IMR-90 (cell line): ENCODE measurements at regions not wholly inside any gene's neighbourhood (a gene's known extent, or its start where the extent isn't known, plus 50 kb on each side); places are given as distances from the start of the nearest gene placed in this dataset.

Source experiments
- ATAC-seq: fragments of 200-7000 bp; cut with Tn5 transposase; 2 replicates; pipeline ENCODE4 v1.9.1; 2020; ENCODE audit warnings: low read depth, mild to moderate bottlenecking, moderate library complexity
- BruUV-seq: library from RNA; stranded (reverse); fragments of 400-500 nt; replicated peaks from 2 replicates; lab custom pipeline; 2021; lab: Mats Ljungman, UMichigan
- CTCF ChIA-PET: fragments of 300-600 bp; formaldehyde crosslinking; extraction: SDS; loops from one replicate; lab custom pipeline; 2021; ENCODE audit warnings: antibody characterized with exemption; lab: Yijun Ruan, JAX
- POLR2A ChIA-PET: fragments of 300-600 bp; sonication (Branson Sonifier 250); formaldehyde crosslinking; loops from one replicate; lab custom pipeline; 2022; ENCODE audit warnings: antibody characterized with exemption; ENCODE audit not compliant: unreplicated experiment; lab: Charles Lee
- DNase-seq: peaks from one replicate; pipeline ENCODE4 v3.0.0; 2013
- H2AFZ ChIP-seq: replicated peaks from 2 replicates; pipeline ENCODE3; 2013; ENCODE audit warnings: low read length, mild to moderate bottlenecking; ENCODE audit not compliant: poor library complexity
- H2AK5ac ChIP-seq: 2 replicates; pipeline ENCODE4 v1.6.1; 2013; ENCODE audit warnings: low read depth, low read length, inconsistent platforms
- H2AK9ac ChIP-seq: replicated peaks from 2 replicates; pipeline ENCODE3; 2013; ENCODE audit warnings: mild to moderate bottlenecking, low read depth, low read length, moderate library complexity; ENCODE audit not compliant: poor library complexity
- H2BK120ac ChIP-seq: 2 replicates; pipeline ENCODE4 v1.6.1; 2013; ENCODE audit warnings: low read depth, low read length, inconsistent platforms
- H2BK15ac ChIP-seq: 3 replicates; pipeline ENCODE4 v1.6.1; 2013; ENCODE audit warnings: low read depth, low read length, inconsistent platforms
- H2BK20ac ChIP-seq: 2 replicates; pipeline ENCODE4 v1.6.1; 2013; ENCODE audit warnings: low read depth, mild to moderate bottlenecking, inconsistent platforms, low read length, moderate library complexity
- H2BK5ac ChIP-seq: 2 replicates; pipeline ENCODE4 v1.6.1; 2013; ENCODE audit warnings: mild to moderate bottlenecking, low read depth, low read length, inconsistent platforms; ENCODE audit not compliant: poor library complexity, severe bottlenecking
- H3K14ac ChIP-seq: replicated peaks from 2 replicates; pipeline ENCODE4 v1.6.1; 2013; ENCODE audit warnings: low read depth, low read length, inconsistent platforms
- H3K18ac ChIP-seq: 2 replicates; pipeline ENCODE4 v1.6.1; 2013; ENCODE audit warnings: low read depth, low read length, control low read depth
- H3K23ac ChIP-seq: 2 replicates; pipeline ENCODE4 v1.6.1; 2013; ENCODE audit warnings: low read depth, low read length, inconsistent platforms
- H3K27ac ChIP-seq: 2 replicates; pipeline ENCODE4 v1.5.1; 2013; ENCODE audit warnings: mild to moderate bottlenecking, control low read depth, low read length; ENCODE audit not compliant: insufficient read depth
- H3K27me3 ChIP-seq: 2 replicates; pipeline ENCODE4 v1.6.1; 2013; ENCODE audit warnings: low read length; ENCODE audit not compliant: control insufficient read depth, insufficient read depth
- H3K36me3 ChIP-seq: 2 replicates; pipeline ENCODE4 v1.6.1; 2013; ENCODE audit warnings: low read length, mixed read lengths; ENCODE audit not compliant: control insufficient read depth, insufficient read depth
- H3K4ac ChIP-seq: 2 replicates; pipeline ENCODE4 v1.6.1; 2013; ENCODE audit warnings: low read depth, low read length, inconsistent platforms
- H3K4me1 ChIP-seq: 2 replicates; pipeline ENCODE4 v1.6.1; 2013; ENCODE audit warnings: low read length, mixed read lengths; ENCODE audit not compliant: control insufficient read depth, insufficient read depth
- H3K4me2 ChIP-seq: 2 replicates; pipeline ENCODE4 v1.6.1; 2013; ENCODE audit warnings: low read depth, mild to moderate bottlenecking, control low read depth, low read length, moderate library complexity
- H3K4me3 ChIP-seq: 2 replicates; pipeline ENCODE4 v1.5.1; 2013; ENCODE audit warnings: low read depth, mild to moderate bottlenecking, control low read depth, low read length, moderate library complexity; ENCODE audit not compliant: insufficient read depth
- H3K56ac ChIP-seq: 2 replicates; pipeline ENCODE4 v1.6.1; 2013; ENCODE audit warnings: low read length, inconsistent platforms; ENCODE audit not compliant: insufficient read depth; ENCODE audit errors: extremely low read depth
- H3K79me1 ChIP-seq, 2 experiments: 2 replicates each; pipeline ENCODE4 v1.6.1; 2013; ENCODE audit warnings: low read length in 2 of 2, inconsistent platforms in 1 of 2, low read depth in 1 of 2
- H3K9ac ChIP-seq: 2 replicates; pipeline ENCODE4 v1.6.1; 2013; ENCODE audit warnings: low read depth, low read length, control low read depth
- H3K9me1 ChIP-seq: 2 replicates; pipeline ENCODE4 v1.6.1; 2013; ENCODE audit warnings: low read length, inconsistent platforms; ENCODE audit not compliant: insufficient read depth
- H3K9me3 ChIP-seq: 2 replicates; pipeline ENCODE4 v1.6.1; 2013; ENCODE audit warnings: low read length; ENCODE audit not compliant: control insufficient read depth, insufficient read depth
- H4K20me1 ChIP-seq: 2 replicates; pipeline ENCODE4 v1.6.1; 2013; ENCODE audit warnings: low read length, inconsistent platforms; ENCODE audit not compliant: insufficient read depth
- H4K5ac ChIP-seq: 2 replicates; pipeline ENCODE4 v1.6.1; 2013; ENCODE audit warnings: mild to moderate bottlenecking, low read depth, low read length, control low read depth
- H4K8ac ChIP-seq, 2 experiments: 2 replicates each; pipeline ENCODE4 v1.6.1; 2013; ENCODE audit warnings: low read depth in 2 of 2, low read length in 2 of 2, control low read depth in 1 of 2, inconsistent platforms in 1 of 2
- H4K91ac ChIP-seq: 2 replicates; pipeline ENCODE4 v1.6.1; 2013; ENCODE audit warnings: low read depth, low read length, inconsistent platforms; ENCODE audit not compliant: insufficient read depth
- WGBS, 2 experiments: methylation state at CpG; one replicate each; pipeline versions ENCODE4 v1.1.5 to v1.1.7; 2013; ENCODE audit warnings: missing lambda C conversion rate in 2 of 2; ENCODE audit not compliant: insufficient read length in 1 of 2; ENCODE audit errors: extremely low coverage in 2 of 2; 5-methylcytosine and 5-hydroxymethylcytosine counted together
- dilution Hi-C: fragments of 300-500 bp; cut with HindIII; formaldehyde crosslinking; loops from one replicate; pipeline ENCODE4 v1.14.3; 2018; ENCODE audit warnings: low sequenced_read_pairs; ENCODE audit not compliant: unreplicated experiment
- in situ Hi-C: fragments of 300-500 bp; cut with MboI; formaldehyde crosslinking; loops from 3 replicates; pipeline ENCODE4 v1.14.3; 2019; ENCODE audit warnings: low sequenced_read_pairs, inconsistent platforms, mixed read lengths
- intact Hi-C: fragments of 100-400 bp; cut with micrococcal nuclease; formaldehyde crosslinking; loops from 2 replicates; pipeline ENCODE4 v1.10.0; 2022
- TF ChIP-seq, protein P1 (sequence below): fragments of 150-350 bp; IDR thresholded peaks from 2 replicates; pipeline ENCODE4 v1.6.1; 2016; ENCODE audit warnings: low read depth, mild to moderate bottlenecking, low read length, moderate library complexity, borderline replicate concordance
- TF ChIP-seq, protein P2 (sequence below): conservative IDR thresholded peaks from 2 replicates; pipeline ENCODE4 v1.5.1; 2012; ENCODE audit warnings: mild to moderate bottlenecking, low read depth, low read length, improper control_type of control experiment

DNA sequence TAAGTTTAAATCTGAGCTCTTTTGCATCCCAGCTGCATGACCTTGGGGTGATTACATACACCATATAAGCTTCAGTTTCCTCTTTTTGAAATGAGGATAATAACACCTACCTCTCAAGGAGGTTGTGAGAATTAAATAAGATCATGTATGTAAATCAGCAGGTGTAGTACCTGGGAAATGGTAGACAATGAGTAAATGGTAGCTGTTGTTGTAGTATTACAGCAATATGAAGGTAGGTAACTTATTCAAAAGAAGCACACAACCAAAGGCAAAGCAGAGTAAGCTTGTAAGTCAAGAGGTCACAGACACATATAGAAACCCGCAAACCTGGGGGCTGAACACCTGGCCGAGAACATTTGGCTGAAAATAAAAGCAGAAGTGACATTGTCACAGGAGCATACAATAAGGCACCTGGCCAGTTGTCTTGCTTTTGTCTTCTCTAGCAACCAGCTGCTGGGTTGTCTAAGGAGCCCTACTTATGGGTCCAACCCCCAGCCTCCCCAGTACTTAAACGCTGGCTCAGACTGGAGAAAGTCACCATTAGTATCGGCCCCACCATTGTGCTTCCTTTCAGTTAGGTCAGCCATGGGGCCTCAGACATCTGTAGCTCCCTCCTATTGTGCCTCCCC lies 203.6 kb upstream of the MKLN1 start:
- no peak overlapping the region for H3K9ac ChIP-seq
- no peak overlapping the region for H4K91ac ChIP-seq
- no peak overlapping the region for H2BK5ac ChIP-seq
- H3K9me3 ChIP-seq = peaks cover 5% of the 10 kb centered on the region; the same call in 1 of the 2 replicates
- H2AK9ac ChIP-seq = no peak overlapping the region
- no peak overlapping the region for H3K14ac ChIP-seq
- intact Hi-C loops = no loop called here
- no peak overlapping the region for H4K5ac ChIP-seq
- H2AFZ ChIP-seq = no peak overlapping the region
- H2AK5ac ChIP-seq = no peak overlapping the region
- no peak overlapping the region for H3K27ac ChIP-seq
- H3K18ac ChIP-seq = no peak overlapping the region
- H2BK15ac ChIP-seq = no peak overlapping the region
- H3K4me3 ChIP-seq = no peak overlapping the region
- in situ Hi-C loops = no loop called here
- no peaks in the 10 kb centered on the region for H3K79me1 ChIP-seq
- BruUV-seq = no TSS peak
- no peak overlapping the region for H3K4ac ChIP-seq
- TF ChIP-seq, protein P1, sequence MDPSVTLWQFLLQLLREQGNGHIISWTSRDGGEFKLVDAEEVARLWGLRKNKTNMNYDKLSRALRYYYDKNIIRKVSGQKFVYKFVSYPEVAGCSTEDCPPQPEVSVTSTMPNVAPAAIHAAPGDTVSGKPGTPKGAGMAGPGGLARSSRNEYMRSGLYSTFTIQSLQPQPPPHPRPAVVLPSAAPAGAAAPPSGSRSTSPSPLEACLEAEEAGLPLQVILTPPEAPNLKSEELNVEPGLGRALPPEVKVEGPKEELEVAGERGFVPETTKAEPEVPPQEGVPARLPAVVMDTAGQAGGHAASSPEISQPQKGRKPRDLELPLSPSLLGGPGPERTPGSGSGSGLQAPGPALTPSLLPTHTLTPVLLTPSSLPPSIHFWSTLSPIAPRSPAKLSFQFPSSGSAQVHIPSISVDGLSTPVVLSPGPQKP = no peak
- TF ChIP-seq, protein P2, sequence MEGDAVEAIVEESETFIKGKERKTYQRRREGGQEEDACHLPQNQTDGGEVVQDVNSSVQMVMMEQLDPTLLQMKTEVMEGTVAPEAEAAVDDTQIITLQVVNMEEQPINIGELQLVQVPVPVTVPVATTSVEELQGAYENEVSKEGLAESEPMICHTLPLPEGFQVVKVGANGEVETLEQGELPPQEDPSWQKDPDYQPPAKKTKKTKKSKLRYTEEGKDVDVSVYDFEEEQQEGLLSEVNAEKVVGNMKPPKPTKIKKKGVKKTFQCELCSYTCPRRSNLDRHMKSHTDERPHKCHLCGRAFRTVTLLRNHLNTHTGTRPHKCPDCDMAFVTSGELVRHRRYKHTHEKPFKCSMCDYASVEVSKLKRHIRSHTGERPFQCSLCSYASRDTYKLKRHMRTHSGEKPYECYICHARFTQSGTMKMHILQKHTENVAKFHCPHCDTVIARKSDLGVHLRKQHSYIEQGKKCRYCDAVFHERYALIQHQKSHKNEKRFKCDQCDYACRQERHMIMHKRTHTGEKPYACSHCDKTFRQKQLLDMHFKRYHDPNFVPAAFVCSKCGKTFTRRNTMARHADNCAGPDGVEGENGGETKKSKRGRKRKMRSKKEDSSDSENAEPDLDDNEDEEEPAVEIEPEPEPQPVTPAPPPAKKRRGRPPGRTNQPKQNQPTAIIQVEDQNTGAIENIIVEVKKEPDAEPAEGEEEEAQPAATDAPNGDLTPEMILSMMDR = no peak
- 93% methylated on average over 2 of the region's 4 CpGs; no CpG with 5 or more reads in 1 of the 2 experiments for WGBS, 2 experiments
- H3K4me2 ChIP-seq = no peak overlapping the region
- no peak overlapping the region for H4K8ac ChIP-seq
- ATAC-seq = no peak
- H3K9me1 ChIP-seq = no peaks in the 10 kb centered on the region
- no peak overlapping the region for H2BK120ac ChIP-seq
- no peak overlapping the region for H3K56ac ChIP-seq
- no peaks in the 10 kb centered on the region for H3K4me1 ChIP-seq
- dilution Hi-C loops = no loop called here
- ChIA-PET POLR2A (interaction anchor here (0.6 kb wide), 1 partner anchor 40 kb away, joined by 3 read pairs; no protein-coding TSS in a partner anchor), CTCF (interaction anchor here (0.5 kb wide), 1 partner anchor 75 kb away, joined by 3 read pairs; no protein-coding TSS in a partner anchor)
- H2BK20ac ChIP-seq = no peak overlapping the region
- no peaks in the 10 kb centered on the region for H3K36me3 ChIP-seq
- H3K27me3 ChIP-seq = peaks cover 5% of the 10 kb centered on the region
- H4K20me1 ChIP-seq = no peaks in the 10 kb centered on the region
- DNase-seq = no peak
- H3K23ac ChIP-seq = no peak overlapping the region
